BLaER1 treated with 17β-estradiol and CSF1 and Interleukin-3, amounts not matched to agents 10 nM and 100 nM (cell line): ENCODE measurements at regions not wholly inside any gene's neighbourhood (a gene's known extent, or its start where the extent isn't known, plus 50 kb on each side); places are given as distances from the start of the nearest gene placed in this dataset.

Experiments used
- H3K27ac ChIP-seq, 11 experiments: shearing (Covaris generic); formaldehyde crosslinking; 2 replicates each; pipeline ENCODE4 v1.8.1; 2022
- H3K27me3 ChIP-seq, 11 experiments: shearing (Covaris generic); formaldehyde crosslinking; 2 replicates each; pipeline ENCODE4 v1.8.1; 2022
- H3K36me3 ChIP-seq, 11 experiments: shearing (Covaris generic); formaldehyde crosslinking; 2 replicates each; pipeline ENCODE4 v1.8.1; 2022
- H3K4me1 ChIP-seq, 10 experiments: shearing (Covaris generic); formaldehyde crosslinking; 2 replicates each; pipeline ENCODE4 v1.8.1; 2022
- H3K4me2 ChIP-seq, 11 experiments: shearing (Covaris generic); formaldehyde crosslinking; 2 replicates each; pipeline ENCODE4 v1.8.1; 2022
- H3K4me3 ChIP-seq, 10 experiments: shearing (Covaris generic); formaldehyde crosslinking; 2 replicates each; pipeline ENCODE4 v1.8.1; 2022
- H3K9ac ChIP-seq, 11 experiments: shearing (Covaris generic); formaldehyde crosslinking; 2 replicates each; pipeline ENCODE4 v1.8.1; 2022
- H3K9me3 ChIP-seq, 11 experiments: shearing (Covaris generic); formaldehyde crosslinking; replicated peaks in 1 of 11; 2 replicates each; pipeline ENCODE4 v1.8.1; 2022
- H4K20me1 ChIP-seq, 11 experiments: shearing (Covaris generic); formaldehyde crosslinking; 2 replicates each; pipeline ENCODE4 v1.8.1; 2022
- Cebpa-rat ChIP-seq, 11 experiments: shearing (Covaris generic); IDR thresholded peaks; 2 replicates each; pipeline ENCODE4 v1.8.1; 2022

DNA sequence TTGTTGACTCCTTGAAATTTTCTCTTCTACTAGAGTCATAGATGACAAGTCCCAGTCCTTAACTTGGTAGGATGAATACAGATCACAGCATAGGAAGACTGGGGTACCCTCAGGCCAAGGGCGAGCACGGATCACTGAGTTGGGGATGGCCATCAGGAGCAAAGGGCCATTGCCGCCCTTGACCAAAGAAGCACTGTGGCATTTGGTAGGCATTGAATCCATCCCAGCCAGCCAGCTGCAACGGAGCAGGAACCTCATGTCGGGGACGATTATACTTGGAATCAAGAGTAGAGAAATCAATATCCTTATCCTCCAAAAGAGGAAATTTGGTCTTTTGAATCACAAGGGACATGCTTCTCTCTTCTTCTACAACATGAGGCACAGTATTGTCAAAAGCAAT, 50.1 kb upstream of the ZNF573 start:
- Histone ChIP-seq H3K9ac (no peak overlapping the region), H3K27me3 (no peaks in the 10 kb centered on the region), H3K27ac (no peak overlapping the region)

More for the DNA sequence above, 50.1 kb upstream of the ZNF573 start:
- Histone ChIP-seq H3K4me1 (no peaks in the 10 kb centered on the region), H4K20me1 (no peaks in the 10 kb centered on the region), H3K36me3 (no peaks in the 10 kb centered on the region), H3K4me2 (no peak overlapping the region), H3K9me3 (peaks cover 78 to 100% (median 93%) of the 10 kb centered on the region in 11 experiments), H3K4me3 (no peak overlapping the region)
- TF ChIP-seq Cebpa-rat (IDR thresholded peaks at IDR 0.05) = no peak
